Sigmoid colon (tissue), 6 donors: ENCODE measurements at regions not wholly inside any gene's neighbourhood (a gene's known extent, or its start where the extent isn't known, plus 50 kb on each side); places are given as distances from the start of the nearest gene placed in this dataset.
A peak's percentile ranks its signal among the peaks of the same experiment; 100 is the strongest.

Source experiments
- DNase-seq: peaks from one replicate; pipeline ENCODE4 v3.0.0-alpha.2; 2019
- H3K27ac ChIP-seq, 4 donors: fragments of 200-600 bp; sonication (generic); one replicate each; pipeline ENCODE4 v1.5.1; 2016 to 2019; ENCODE audit warnings: mild to moderate bottlenecking in 1 of 4
- H3K27me3 ChIP-seq, 3 donors: fragments of 200-600 bp; sonication (generic); one replicate each; pipeline ENCODE4 v1.5.1; 2019; ENCODE audit warnings: mild to moderate bottlenecking in 1 of 3
- H3K36me3 ChIP-seq, 4 donors: fragments of 200-600 bp; sonication (generic); one replicate each; pipeline ENCODE4 v1.5.1; 2016 to 2019
- H3K4me1 ChIP-seq, 4 donors: fragments of 200-600 bp; sonication (generic); one replicate each; pipeline ENCODE4 v1.5.1; 2017 to 2019
- H3K4me3 ChIP-seq, 4 donors: fragments of 200-600 bp; sonication (generic); one replicate each; pipeline ENCODE4 v1.5.1; 2017 to 2019; ENCODE audit warnings: mild to moderate bottlenecking in 2 of 4, moderate library complexity in 1 of 4
- H3K9me3 ChIP-seq, 4 donors: fragments of 200-600 bp in 3 of 4; sonication (generic) in 3 of 4; one replicate each; pipeline versions ENCODE4 v1.5.1 to v1.6.1; 2013 to 2019
- CTCF ChIP-seq, 4 experiments: fragments of 450-650 bp in 3 of 4; fragments of 200-600 bp in 1 of 4; IDR thresholded peaks; one replicate each; pipeline ENCODE4 v1.5.1; 2016 to 2019; ENCODE audit warnings: antibody characterized with exemption in 4 of 4, mild to moderate bottlenecking in 3 of 4, moderate library complexity in 2 of 4
- EP300 ChIP-seq, 4 donors: sonication (generic); formaldehyde crosslinking; IDR thresholded peaks; one replicate each; pipeline ENCODE4 v1.6.1; 2017; ENCODE audit warnings: antibody characterized with exemption in 4 of 4
- POLR2A ChIP-seq, 2 donors: fragments of 450-650 bp; IDR thresholded peaks; one replicate each; pipeline ENCODE4 v1.6.1; 2016; ENCODE audit warnings: antibody characterized with exemption in 2 of 2, mild to moderate bottlenecking in 2 of 2, moderate library complexity in 2 of 2
- POLR2AphosphoS5 ChIP-seq, 4 donors: sonication (generic); formaldehyde crosslinking; IDR thresholded peaks; one replicate each; pipeline ENCODE4 v1.6.1; 2017; ENCODE audit warnings: antibody characterized with exemption in 4 of 4
- WGBS, 2 donors: extraction: QIAGEN DNeasy Blood & Tissue Kit; methylation state at CpG; one replicate each; pipeline ENCODE4 v1.1.7; 2013; 5-methylcytosine and 5-hydroxymethylcytosine counted together
- intact Hi-C: fragments of 100-400 bp; cut with DNase I; formaldehyde crosslinking; loops from one replicate; pipeline ENCODE4 v1.15.1; 2023
- donor health status: healthy with polysubstance abuse.
- donor health status: healthy.

- WGBS, 2 donors = 6 to 25% methylated on average over 6 of the region's 6 CpGs
- Histone ChIP-seq H3K36me3 (no peaks in the 10 kb centered on the region), H3K9me3 (no peaks in the 10 kb centered on the region), H3K27me3 (no peaks in the 10 kb centered on the region), H3K27ac (no peak overlapping the region), H3K4me3 (no peak overlapping the region), H3K4me1 (peaks cover 0 to 13% (median 6%) of the 10 kb centered on the region in 4 donors)
- intact Hi-C loops = loop anchor here (10.0 kb wide), 2 partner anchors 230 to 480 kb away; no protein-coding TSS in a partner anchor
- no peak for DNase-seq
- TF ChIP-seq POLR2A (IDR thresholded peaks at IDR 0.05) (no peak), CTCF (IDR thresholded peaks at IDR 0.05) (no peak), EP300 (IDR thresholded peaks at IDR 0.05) (no peak), POLR2AphosphoS5 (IDR thresholded peaks at IDR 0.05) (no peak)
These were observed 377.2 kb upstream of the TNC start for GRCh38 chr9:115495052-115495635.

GRCh38 chr9:115495836-115496235, 377.9 kb upstream of the TNC start:
- TF ChIP-seq POLR2A (IDR thresholded peaks at IDR 0.05) = no peak
- TF ChIP-seq POLR2AphosphoS5 (IDR thresholded peaks at IDR 0.05) = no peak
- no peak for TF ChIP-seq EP300 (IDR thresholded peaks at IDR 0.05)
- intact Hi-C loops = loop anchor here (10.0 kb wide), 2 partner anchors 231 to 481 kb away; no protein-coding TSS in a partner anchor

GRCh38 chr9:115498303-115498702, 380.3 kb upstream of the TNC start:
- H3K36me3 ChIP-seq = no peaks in the 10 kb centered on the region
- H3K9me3 ChIP-seq = no peaks in the 10 kb centered on the region
- WGBS, 2 donors = 36 to 63% methylated on average over 4 of the region's 4 CpGs
- no peak overlapping the region for H3K4me3 ChIP-seq
- H3K27ac ChIP-seq = peak overlapping the region in 2 of 4 donors; percentile 27 to 58
- TF ChIP-seq CTCF (IDR thresholded peaks at IDR 0.05) = peak in 1 of 4 experiments; percentile 11
- TF ChIP-seq POLR2A (IDR thresholded peaks at IDR 0.05) = no peak
- TF ChIP-seq EP300 (IDR thresholded peaks at IDR 0.05) = peak in 1 of 4 donors; percentile 37
- peak in 3 of 4 donors; percentile 38 to 68 (median 50) for TF ChIP-seq POLR2AphosphoS5 (IDR thresholded peaks at IDR 0.05)
- intact Hi-C loops = loop anchor here (10.0 kb wide), 2 partner anchors 234 to 484 kb away; no protein-coding TSS in a partner anchor
- no peaks in the 10 kb centered on the region for H3K27me3 ChIP-seq
- peaks cover 0 to 13% (median 6%) of the 10 kb centered on the region in 4 donors for H3K4me1 ChIP-seq
- DNase-seq = no peak

More at GRCh38 chr9:115495836-115496235, 377.9 kb upstream of the TNC start:
- H3K27ac ChIP-seq = no peak overlapping the region
- no peaks in the 10 kb centered on the region for H3K9me3 ChIP-seq
- H3K4me1 ChIP-seq = peaks cover 0 to 13% (median 6%) of the 10 kb centered on the region in 4 donors
- H3K4me3 ChIP-seq = no peak overlapping the region
- DNase-seq = no peak
- H3K36me3 ChIP-seq = no peaks in the 10 kb centered on the region
- H3K27me3 ChIP-seq = no peaks in the 10 kb centered on the region

- no peaks in the 10 kb centered on the region for H3K9me3 ChIP-seq
- H3K4me1 ChIP-seq = no peaks in the 10 kb centered on the region
- H3K4me3 ChIP-seq = no peak overlapping the region
- intact Hi-C loops = no loop called here
- no peak for DNase-seq
- no peak overlapping the region for H3K27ac ChIP-seq
- TF ChIP-seq CTCF (IDR thresholded peaks at IDR 0.05) (no peak), EP300 (IDR thresholded peaks at IDR 0.05) (no peak), POLR2AphosphoS5 (IDR thresholded peaks at IDR 0.05) (no peak), POLR2A (IDR thresholded peaks at IDR 0.05) (no peak)
- no peaks in the 10 kb centered on the region for H3K36me3 ChIP-seq
- H3K27me3 ChIP-seq = no peaks in the 10 kb centered on the region
These were observed 389.2 kb upstream of the TNC start for GRCh38 chr9:115507148-115507547.

GRCh38 chr9:115513148-115513547, 395.2 kb upstream of the TNC start:
- no peak overlapping the region for H3K4me3 ChIP-seq
- WGBS, 2 donors = 77 to 91% methylated on average over 3 of the region's 3 CpGs
- no peak for DNase-seq
- peaks cover 0 to 7% (median 0%) of the 10 kb centered on the region in 4 donors for H3K4me1 ChIP-seq
- intact Hi-C loops = no loop called here
- H3K27me3 ChIP-seq = no peaks in the 10 kb centered on the region
- H3K27ac ChIP-seq = no peak overlapping the region
- H3K9me3 ChIP-seq = no peaks in the 10 kb centered on the region
- H3K36me3 ChIP-seq = no peaks in the 10 kb centered on the region
- no peak for TF ChIP-seq POLR2A (IDR thresholded peaks at IDR 0.05)
- TF ChIP-seq CTCF (IDR thresholded peaks at IDR 0.05) = no peak
- no peak for TF ChIP-seq POLR2AphosphoS5 (IDR thresholded peaks at IDR 0.05)
- TF ChIP-seq EP300 (IDR thresholded peaks at IDR 0.05) = no peak
